Tibial nerve (tissue), 4 donors: ENCODE measurements at regions not wholly inside any gene's neighbourhood (a gene's known extent, or its start where the extent isn't known, plus 50 kb on each side); places are given as distances from the start of the nearest gene placed in this dataset.

Experiments used
- EP300 ChIP-seq, 2 donors: sonication (generic); formaldehyde crosslinking; IDR thresholded peaks; one replicate each; pipeline ENCODE4 v1.6.1; 2017; ENCODE audit warnings: antibody characterized with exemption in 2 of 2, mild to moderate bottlenecking in 1 of 2
- POLR2A ChIP-seq, 2 donors: fragments of 450-650 bp; IDR thresholded peaks; one replicate each; pipeline ENCODE4 v1.6.1; 2017; ENCODE audit warnings: antibody characterized with exemption in 2 of 2, mild to moderate bottlenecking in 2 of 2, moderate library complexity in 2 of 2
- TF ChIP-seq, protein P1 (sequence below), 5 experiments: fragments of 200-600 bp in 3 of 5; fragments of 450-650 bp in 2 of 5; sonication (generic) in 3 of 5; IDR thresholded peaks; one replicate each; pipeline ENCODE4 v1.5.1; 2016 to 2019; ENCODE audit warnings: antibody characterized with exemption in 5 of 5, mild to moderate bottlenecking in 3 of 5, moderate library complexity in 2 of 5

DNA sequence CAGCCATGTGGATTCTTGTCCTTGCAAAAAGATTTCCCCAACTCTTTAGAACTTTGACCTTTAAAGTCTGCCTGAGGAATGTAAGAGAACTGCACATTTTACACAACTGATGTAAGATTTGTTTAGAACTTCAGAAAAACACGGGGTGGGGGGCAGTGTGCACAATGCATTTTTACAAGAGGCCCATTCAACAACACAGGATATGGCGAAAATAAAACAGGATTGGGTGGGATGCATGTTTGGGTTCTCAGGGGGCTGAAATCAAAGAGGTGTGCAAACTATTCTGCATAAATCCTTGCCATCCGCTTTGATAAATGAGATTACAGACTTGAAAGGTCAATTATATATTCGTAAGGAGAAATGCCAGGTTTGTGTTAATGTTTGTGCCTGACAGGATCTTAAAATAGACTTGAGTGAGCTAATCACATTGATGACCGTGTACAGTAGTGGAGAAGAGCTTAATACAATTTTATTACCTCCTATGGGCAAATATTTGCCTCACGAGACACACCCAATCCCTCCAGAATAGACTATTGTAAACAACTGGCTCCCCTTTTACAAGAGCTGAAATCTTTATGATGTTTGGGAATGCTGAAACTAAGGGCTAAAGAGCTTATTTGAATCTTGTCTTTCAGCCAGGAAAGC, 184.1 kb upstream of the LEF1 start:
- TF ChIP-seq, protein P1, sequence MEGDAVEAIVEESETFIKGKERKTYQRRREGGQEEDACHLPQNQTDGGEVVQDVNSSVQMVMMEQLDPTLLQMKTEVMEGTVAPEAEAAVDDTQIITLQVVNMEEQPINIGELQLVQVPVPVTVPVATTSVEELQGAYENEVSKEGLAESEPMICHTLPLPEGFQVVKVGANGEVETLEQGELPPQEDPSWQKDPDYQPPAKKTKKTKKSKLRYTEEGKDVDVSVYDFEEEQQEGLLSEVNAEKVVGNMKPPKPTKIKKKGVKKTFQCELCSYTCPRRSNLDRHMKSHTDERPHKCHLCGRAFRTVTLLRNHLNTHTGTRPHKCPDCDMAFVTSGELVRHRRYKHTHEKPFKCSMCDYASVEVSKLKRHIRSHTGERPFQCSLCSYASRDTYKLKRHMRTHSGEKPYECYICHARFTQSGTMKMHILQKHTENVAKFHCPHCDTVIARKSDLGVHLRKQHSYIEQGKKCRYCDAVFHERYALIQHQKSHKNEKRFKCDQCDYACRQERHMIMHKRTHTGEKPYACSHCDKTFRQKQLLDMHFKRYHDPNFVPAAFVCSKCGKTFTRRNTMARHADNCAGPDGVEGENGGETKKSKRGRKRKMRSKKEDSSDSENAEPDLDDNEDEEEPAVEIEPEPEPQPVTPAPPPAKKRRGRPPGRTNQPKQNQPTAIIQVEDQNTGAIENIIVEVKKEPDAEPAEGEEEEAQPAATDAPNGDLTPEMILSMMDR (IDR thresholded peaks at IDR 0.05) = no peak
- TF ChIP-seq POLR2A (IDR thresholded peaks at IDR 0.05) (no peak), EP300 (IDR thresholded peaks at IDR 0.05) (no peak)
